Right renal pelvis (tissue), 4 donors: ENCODE measurements at regions not wholly inside any gene's neighbourhood (a gene's known extent, or its start where the extent isn't known, plus 50 kb on each side); places are given as distances from the start of the nearest gene placed in this dataset.
"Not testable (repeated sequence)": the region's sequence is repeated elsewhere in the genome, so short reads cannot be mapped to it uniquely, and the experiment has no call there.

Experiments
- DNase-seq, 4 donors: peaks; one replicate each; pipeline ENCODE4 v3.0.0-alpha.2; 2013; ENCODE audit warnings: low read depth in 4 of 4, low spot score in 3 of 4, missing footprints in 1 of 4

GRCh38 chr16:88237761-88238415 is 144.9 kb upstream of the ZNF469 start:
- not testable (repeated sequence) for DNase-seq

- peak in 3 of 4 donors; percentile 40 to 61 (median 48) for DNase-seq
Observed at GRCh38 chr16:88238732-88239274, 144.0 kb upstream of the ZNF469 start.

- not testable (repeated sequence) for DNase-seq
Observed at GRCh38 chr16:88240118-88240517, 142.6 kb upstream of the ZNF469 start.

- not testable (repeated sequence) for DNase-seq
Observed at GRCh38 chr16:88240776-88241175, 142.0 kb upstream of the ZNF469 start.

- DNase-seq, result not testable (repeated sequence)
Observed at GRCh38 chr16:88241404-88242311, 141.1 kb upstream of the ZNF469 start.

- not testable (repeated sequence) for DNase-seq
Observed at GRCh38 chr16:88242312-88243295, 140.2 kb upstream of the ZNF469 start.

GRCh38 chr16:88243921-88244320 is 138.8 kb upstream of the ZNF469 start:
- not testable (repeated sequence) for DNase-seq

- not testable (repeated sequence) for DNase-seq
Observed at GRCh38 chr16:88245241-88246081, 137.3 kb upstream of the ZNF469 start.

GRCh38 chr16:88246955-88247582 is 135.7 kb upstream of the ZNF469 start:
- DNase-seq, result not testable (repeated sequence)

GRCh38 chr16:88247583-88247966 is 135.2 kb upstream of the ZNF469 start:
- DNase-seq, result not testable (repeated sequence)

- DNase-seq, result not testable (repeated sequence)
Observed at GRCh38 chr16:88248761-88249160, 134.0 kb upstream of the ZNF469 start.

GRCh38 chr16:88250381-88250780 is 132.4 kb upstream of the ZNF469 start:
- not testable (repeated sequence) for DNase-seq

GRCh38 chr16:88252057-88252794 is 130.5 kb upstream of the ZNF469 start:
- DNase-seq, result not testable (repeated sequence)

GRCh38 chr16:88258141-88258540 is 124.6 kb upstream of the ZNF469 start:
- not testable (repeated sequence) for DNase-seq

- not testable (repeated sequence) for DNase-seq
Observed at GRCh38 chr16:88258764-88259525, 123.8 kb upstream of the ZNF469 start.

- DNase-seq, result not testable (repeated sequence)
Observed at GRCh38 chr16:88259538-88259937, 123.2 kb upstream of the ZNF469 start.

GRCh38 chr16:88260146-88260545 is 122.6 kb upstream of the ZNF469 start:
- DNase-seq, result not testable (repeated sequence)
